A673 (cell line): ENCODE measurements at regions not wholly inside any gene's neighbourhood (a gene's known extent, or its start where the extent isn't known, plus 50 kb on each side); places are given as distances from the start of the nearest gene placed in this dataset.

Experiments used
- BruUV-seq: library from RNA; stranded (reverse); fragments of 400-500 nt; replicated peaks from 2 replicates; lab custom pipeline; 2021; lab: Mats Ljungman, UMichigan
- CTCF ChIA-PET: fragments of 300-600 bp; sonication (Branson Sonifier 250); formaldehyde crosslinking; loops from one replicate; lab custom pipeline; 2022; ENCODE audit warnings: antibody characterized with exemption; lab: Charles Lee
- POLR2A ChIA-PET: fragments of 300-600 bp; sonication (Branson Sonifier 250); formaldehyde crosslinking; loops from one replicate; lab custom pipeline; 2022; ENCODE audit warnings: antibody characterized with exemption; ENCODE audit not compliant: low non-redundant PET; lab: Charles Lee
- DNase-seq: peaks from one replicate; pipeline ENCODE4 v3.0.0-alpha.2; 2015; ENCODE audit warnings: low spot score
- H3K27ac ChIP-seq: fragments of 200-600 bp; sonication (generic); 2 replicates; pipeline ENCODE4 v1.5.1; 2016; ENCODE audit warnings: mixed run types, low read depth, mild to moderate bottlenecking, mixed read lengths, antibody characterized with exemption, low read length; ENCODE audit not compliant: poor library complexity, severe bottlenecking
- H3K27me3 ChIP-seq: fragments of 200-600 bp; sonication (generic); replicated peaks from 2 replicates; pipeline ENCODE4 v1.6.1; 2017; ENCODE audit warnings: mixed run types, low read depth, mild to moderate bottlenecking, mixed read lengths, antibody characterized with exemption, low read length; ENCODE audit not compliant: insufficient read depth, poor library complexity
- H3K36me3 ChIP-seq: fragments of 200-600 bp; sonication (generic); 2 replicates; pipeline ENCODE4 v1.6.1; 2016; ENCODE audit warnings: mixed run types, mild to moderate bottlenecking, mixed read lengths, antibody characterized with exemption, low read length; ENCODE audit not compliant: insufficient read depth, poor library complexity, severe bottlenecking
- H3K4me1 ChIP-seq: fragments of 200-600 bp; sonication (generic); 2 replicates; pipeline ENCODE4 v1.6.1; 2017; ENCODE audit warnings: mixed run types, mild to moderate bottlenecking, mixed read lengths, antibody characterized with exemption, low read length; ENCODE audit not compliant: insufficient read depth, poor library complexity, severe bottlenecking
- H3K4me3 ChIP-seq: fragments of 200-600 bp; sonication (generic); 2 replicates; pipeline ENCODE4 v1.5.1; 2016; ENCODE audit warnings: low read depth, mixed run types, mild to moderate bottlenecking, mixed read lengths, low read length; ENCODE audit not compliant: poor library complexity, severe bottlenecking
- H3K9me3 ChIP-seq: fragments of 200-600 bp; sonication (generic); 2 replicates; pipeline ENCODE4 v1.6.1; 2016; ENCODE audit warnings: mixed run types, low read depth, mild to moderate bottlenecking, mixed read lengths, antibody characterized with exemption, low read length; ENCODE audit not compliant: poor library complexity, severe bottlenecking
- EZH2 ChIP-seq: fragments of 200-600 bp; sonication (generic); IDR thresholded peaks from 2 replicates; pipeline ENCODE4 v1.6.1; 2017; ENCODE audit warnings: borderline replicate concordance, low read depth, mild to moderate bottlenecking, mixed read lengths, antibody characterized with exemption, low read length; ENCODE audit not compliant: poor library complexity, severe bottlenecking
- intact Hi-C: fragments of 100-400 bp; cut with micrococcal nuclease; formaldehyde crosslinking; loops from one replicate; pipeline ENCODE4 v1.10.0; 2022; ENCODE audit not compliant: unreplicated experiment
- TF ChIP-seq, protein P1 (sequence below): fragments of 300-800, 200-600 bp; sonication (generic); conservative IDR thresholded peaks from 2 replicates; pipeline ENCODE4 v1.5.1; 2017; ENCODE audit warnings: low read depth, mild to moderate bottlenecking, antibody characterized with exemption, low read length, moderate library complexity, mixed read lengths

DNA sequence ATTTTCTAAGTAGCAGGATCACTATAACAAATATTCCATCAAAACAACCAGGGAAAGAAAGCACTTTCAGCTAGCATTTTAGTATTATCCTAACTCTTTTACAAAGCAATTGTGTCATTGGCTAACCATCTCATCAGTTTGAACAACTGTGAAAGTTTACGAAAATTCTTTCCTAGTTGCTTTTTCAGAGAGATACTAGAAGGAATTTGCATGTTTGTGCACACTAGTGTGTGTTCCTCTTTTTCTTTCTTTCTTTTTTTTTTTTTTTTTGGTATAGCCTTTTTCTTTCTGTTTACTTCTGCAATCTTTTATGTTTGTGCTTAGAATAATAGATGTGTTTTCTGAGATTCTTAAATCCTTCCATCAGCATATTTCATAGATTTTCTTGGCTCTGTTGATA lies 124.7 kb upstream of the SEMA6A start:
- no peak for DNase-seq

DNA sequence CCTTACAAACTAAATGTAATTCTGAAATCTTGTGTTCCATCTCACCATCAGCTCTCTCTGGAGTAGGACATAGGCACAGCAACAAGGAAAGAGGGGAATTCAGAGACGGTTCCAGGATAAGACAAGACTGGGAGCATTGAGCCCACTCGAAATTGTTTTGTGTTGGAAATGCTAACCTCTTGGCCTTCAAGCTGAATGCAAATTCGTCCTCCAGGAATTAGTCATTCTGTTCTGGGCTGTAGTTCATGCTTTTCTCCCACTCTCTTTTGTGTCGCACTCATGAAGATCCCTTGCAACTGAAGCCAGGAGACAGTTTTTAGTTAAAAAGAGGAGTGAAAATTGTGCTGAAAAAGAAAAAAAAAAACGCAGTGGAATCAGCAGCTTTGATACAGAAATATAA lies 121.7 kb upstream of the SEMA6A start:
- Histone ChIP-seq H3K27ac (no peak overlapping the region), H3K36me3 (no peaks in the 10 kb centered on the region), H3K27me3 (no peaks in the 10 kb centered on the region), H3K9me3 (no peaks in the 10 kb centered on the region), H3K4me3 (no peak overlapping the region), H3K4me1 (no peaks in the 10 kb centered on the region)
- DNase-seq: no peak
- no TSS peak for BruUV-seq
- intact Hi-C loops: no loop called here
- CTCF ChIA-PET: no interaction called here
- TF ChIP-seq EZH2: no peak
- TF ChIP-seq, protein P1, sequence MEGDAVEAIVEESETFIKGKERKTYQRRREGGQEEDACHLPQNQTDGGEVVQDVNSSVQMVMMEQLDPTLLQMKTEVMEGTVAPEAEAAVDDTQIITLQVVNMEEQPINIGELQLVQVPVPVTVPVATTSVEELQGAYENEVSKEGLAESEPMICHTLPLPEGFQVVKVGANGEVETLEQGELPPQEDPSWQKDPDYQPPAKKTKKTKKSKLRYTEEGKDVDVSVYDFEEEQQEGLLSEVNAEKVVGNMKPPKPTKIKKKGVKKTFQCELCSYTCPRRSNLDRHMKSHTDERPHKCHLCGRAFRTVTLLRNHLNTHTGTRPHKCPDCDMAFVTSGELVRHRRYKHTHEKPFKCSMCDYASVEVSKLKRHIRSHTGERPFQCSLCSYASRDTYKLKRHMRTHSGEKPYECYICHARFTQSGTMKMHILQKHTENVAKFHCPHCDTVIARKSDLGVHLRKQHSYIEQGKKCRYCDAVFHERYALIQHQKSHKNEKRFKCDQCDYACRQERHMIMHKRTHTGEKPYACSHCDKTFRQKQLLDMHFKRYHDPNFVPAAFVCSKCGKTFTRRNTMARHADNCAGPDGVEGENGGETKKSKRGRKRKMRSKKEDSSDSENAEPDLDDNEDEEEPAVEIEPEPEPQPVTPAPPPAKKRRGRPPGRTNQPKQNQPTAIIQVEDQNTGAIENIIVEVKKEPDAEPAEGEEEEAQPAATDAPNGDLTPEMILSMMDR: no peak
- POLR2A ChIA-PET: no interaction called here

More for the DNA sequence above, 124.7 kb upstream of the SEMA6A start:
- no peaks in the 10 kb centered on the region for H3K27me3 ChIP-seq
- ChIA-PET CTCF (no interaction called here), POLR2A (no interaction called here)
- no peaks in the 10 kb centered on the region for H3K36me3 ChIP-seq
- H3K4me1 ChIP-seq: no peaks in the 10 kb centered on the region
- H3K9me3 ChIP-seq: no peaks in the 10 kb centered on the region
- BruUV-seq: no TSS peak
- intact Hi-C loops: no loop called here
- H3K4me3 ChIP-seq: no peak overlapping the region
- no peak for TF ChIP-seq EZH2
- TF ChIP-seq, protein P1: no peak
- H3K27ac ChIP-seq: no peak overlapping the region

DNA sequence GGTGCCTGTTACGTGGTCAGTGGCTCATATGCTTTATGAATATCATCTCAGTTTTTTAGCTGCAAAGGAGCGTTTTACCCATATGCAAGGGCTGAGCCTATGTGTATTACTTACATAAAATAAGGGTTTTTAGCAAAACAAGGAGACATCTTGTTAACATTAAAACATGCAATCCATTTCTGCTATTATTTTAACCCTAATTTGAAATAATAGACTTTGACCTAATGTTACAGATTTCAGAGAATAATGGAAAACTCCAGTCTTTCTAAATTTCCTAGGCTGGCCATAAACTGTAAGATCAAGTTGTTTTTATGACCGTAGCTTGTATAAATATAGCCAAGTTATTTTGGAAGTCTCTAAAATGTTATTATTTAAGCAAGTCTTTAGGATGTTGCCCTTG lies 121.1 kb upstream of the SEMA6A start:
- no peak for TF ChIP-seq EZH2
- TF ChIP-seq, protein P1: no peak
- Histone ChIP-seq H3K27me3 (no peaks in the 10 kb centered on the region), H3K9me3 (no peaks in the 10 kb centered on the region), H3K27ac (no peak overlapping the region), H3K4me1 (no peaks in the 10 kb centered on the region), H3K36me3 (no peaks in the 10 kb centered on the region), H3K4me3 (no peak overlapping the region)
- POLR2A ChIA-PET: no interaction called here
- intact Hi-C loops: no loop called here
- no peak for DNase-seq
- CTCF ChIA-PET: no interaction called here
- no TSS peak for BruUV-seq
